Ishikawa (cell line): ENCODE measurements at regions not wholly inside any gene's neighbourhood (a gene's known extent, or its start where the extent isn't known, plus 50 kb on each side); places are given as distances from the start of the nearest gene placed in this dataset.

Source experiments
- CEBPB ChIP-seq: IDR thresholded peaks from 2 replicates; pipeline ENCODE4 v1.6.1; 2012
- CREB1 ChIP-seq: IDR thresholded peaks from 2 replicates; pipeline ENCODE4 v1.6.1; 2012; ENCODE audit warnings: low read depth
- EGR1 ChIP-seq: IDR thresholded peaks from 2 replicates; pipeline ENCODE4 v1.6.1; 2012
- EP300 ChIP-seq: IDR thresholded peaks from 2 replicates; pipeline ENCODE4 v1.6.1; 2012; ENCODE audit warnings: borderline replicate concordance
- FOXM1 ChIP-seq: IDR thresholded peaks from 2 replicates; pipeline ENCODE4 v1.6.1; 2012; ENCODE audit warnings: low read depth, borderline replicate concordance
- MAX ChIP-seq: IDR thresholded peaks from 2 replicates; pipeline ENCODE4 v1.6.1; 2012
- NFIC ChIP-seq: IDR thresholded peaks from 2 replicates; pipeline ENCODE4 v1.6.1; 2012
- RAD21 ChIP-seq: IDR thresholded peaks from 2 replicates; pipeline ENCODE4 v1.6.1; 2012; ENCODE audit warnings: low read depth
- TAF1 ChIP-seq: IDR thresholded peaks from 2 replicates; pipeline ENCODE4 v1.6.1; 2012; ENCODE audit warnings: low read depth, mild to moderate bottlenecking
- TCF12 ChIP-seq: IDR thresholded peaks from 2 replicates; pipeline ENCODE4 v1.6.1; 2012; ENCODE audit warnings: low read depth
- TEAD4 ChIP-seq: IDR thresholded peaks from 2 replicates; pipeline ENCODE4 v1.6.1; 2012
- USF1 ChIP-seq: IDR thresholded peaks from 2 replicates; pipeline ENCODE4 v1.6.1; 2012
- YY1 ChIP-seq: IDR thresholded peaks from 2 replicates; pipeline ENCODE4 v1.6.1; 2012; ENCODE audit warnings: low read depth
- ZBTB7A ChIP-seq: IDR thresholded peaks from 2 replicates; pipeline ENCODE4 v1.6.1; 2012; ENCODE audit warnings: low read depth
- TF ChIP-seq, protein P1 (sequence below): IDR thresholded peaks from 2 replicates; pipeline ENCODE4 v1.6.1; 2012; ENCODE audit warnings: low read depth, mild to moderate bottlenecking

GRCh38 chr17:69882281-69882680, 192.7 kb upstream of the KCNJ16 start:
- TF ChIP-seq EGR1 = no peak
- no peak for TF ChIP-seq TCF12
- no peak for TF ChIP-seq YY1
- no peak for TF ChIP-seq NFIC
- TF ChIP-seq, protein P1, sequence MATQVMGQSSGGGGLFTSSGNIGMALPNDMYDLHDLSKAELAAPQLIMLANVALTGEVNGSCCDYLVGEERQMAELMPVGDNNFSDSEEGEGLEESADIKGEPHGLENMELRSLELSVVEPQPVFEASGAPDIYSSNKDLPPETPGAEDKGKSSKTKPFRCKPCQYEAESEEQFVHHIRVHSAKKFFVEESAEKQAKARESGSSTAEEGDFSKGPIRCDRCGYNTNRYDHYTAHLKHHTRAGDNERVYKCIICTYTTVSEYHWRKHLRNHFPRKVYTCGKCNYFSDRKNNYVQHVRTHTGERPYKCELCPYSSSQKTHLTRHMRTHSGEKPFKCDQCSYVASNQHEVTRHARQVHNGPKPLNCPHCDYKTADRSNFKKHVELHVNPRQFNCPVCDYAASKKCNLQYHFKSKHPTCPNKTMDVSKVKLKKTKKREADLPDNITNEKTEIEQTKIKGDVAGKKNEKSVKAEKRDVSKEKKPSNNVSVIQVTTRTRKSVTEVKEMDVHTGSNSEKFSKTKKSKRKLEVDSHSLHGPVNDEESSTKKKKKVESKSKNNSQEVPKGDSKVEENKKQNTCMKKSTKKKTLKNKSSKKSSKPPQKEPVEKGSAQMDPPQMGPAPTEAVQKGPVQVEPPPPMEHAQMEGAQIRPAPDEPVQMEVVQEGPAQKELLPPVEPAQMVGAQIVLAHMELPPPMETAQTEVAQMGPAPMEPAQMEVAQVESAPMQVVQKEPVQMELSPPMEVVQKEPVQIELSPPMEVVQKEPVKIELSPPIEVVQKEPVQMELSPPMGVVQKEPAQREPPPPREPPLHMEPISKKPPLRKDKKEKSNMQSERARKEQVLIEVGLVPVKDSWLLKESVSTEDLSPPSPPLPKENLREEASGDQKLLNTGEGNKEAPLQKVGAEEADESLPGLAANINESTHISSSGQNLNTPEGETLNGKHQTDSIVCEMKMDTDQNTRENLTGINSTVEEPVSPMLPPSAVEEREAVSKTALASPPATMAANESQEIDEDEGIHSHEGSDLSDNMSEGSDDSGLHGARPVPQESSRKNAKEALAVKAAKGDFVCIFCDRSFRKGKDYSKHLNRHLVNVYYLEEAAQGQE = no peak

GRCh38 chr17:69883120-69883519, 191.9 kb upstream of the KCNJ16 start:
- no peak for TF ChIP-seq NFIC
- TF ChIP-seq TAF1 = no peak
- no peak for TF ChIP-seq YY1
- no peak for TF ChIP-seq EP300
- TF ChIP-seq ZBTB7A = no peak
- TF ChIP-seq TCF12 = no peak
- TF ChIP-seq CREB1 = no peak
- no peak for TF ChIP-seq MAX
- no peak for TF ChIP-seq TEAD4
- TF ChIP-seq EGR1 = no peak
- TF ChIP-seq, protein P1 = no peak
- TF ChIP-seq FOXM1 = no peak
- no peak for TF ChIP-seq RAD21
- no peak for TF ChIP-seq USF1
- TF ChIP-seq CEBPB = no peak

DNA sequence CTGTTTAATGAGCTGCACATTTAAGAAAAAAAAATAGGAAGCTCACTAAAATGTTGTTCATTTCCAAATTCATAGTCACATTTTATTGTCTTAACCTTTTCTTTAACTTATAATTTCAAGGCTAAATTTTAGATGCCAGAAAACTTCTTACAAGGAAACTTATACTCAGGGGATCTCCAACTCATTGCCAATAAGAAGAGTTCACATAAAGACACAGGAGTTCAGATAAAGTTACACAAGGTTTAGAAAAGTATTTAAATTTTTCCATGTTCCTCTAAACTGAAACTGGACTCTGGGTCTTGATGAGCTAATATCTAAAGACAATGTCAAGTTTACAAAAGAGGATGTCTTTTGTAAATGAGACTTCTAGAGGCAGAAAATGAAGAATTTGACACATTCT, 190.7 kb upstream of the KCNJ16 start:
- no peak for TF ChIP-seq TCF12
- TF ChIP-seq TEAD4 = no peak
- TF ChIP-seq TAF1 = no peak
- TF ChIP-seq CEBPB = no peak
- TF ChIP-seq, protein P1 = no peak
- TF ChIP-seq YY1 = no peak
- TF ChIP-seq NFIC = no peak
- no peak for TF ChIP-seq CREB1
- TF ChIP-seq EP300 = no peak
- no peak for TF ChIP-seq EGR1
- no peak for TF ChIP-seq ZBTB7A
- no peak for TF ChIP-seq USF1
- no peak for TF ChIP-seq FOXM1
- TF ChIP-seq MAX = no peak
- no peak for TF ChIP-seq RAD21

DNA sequence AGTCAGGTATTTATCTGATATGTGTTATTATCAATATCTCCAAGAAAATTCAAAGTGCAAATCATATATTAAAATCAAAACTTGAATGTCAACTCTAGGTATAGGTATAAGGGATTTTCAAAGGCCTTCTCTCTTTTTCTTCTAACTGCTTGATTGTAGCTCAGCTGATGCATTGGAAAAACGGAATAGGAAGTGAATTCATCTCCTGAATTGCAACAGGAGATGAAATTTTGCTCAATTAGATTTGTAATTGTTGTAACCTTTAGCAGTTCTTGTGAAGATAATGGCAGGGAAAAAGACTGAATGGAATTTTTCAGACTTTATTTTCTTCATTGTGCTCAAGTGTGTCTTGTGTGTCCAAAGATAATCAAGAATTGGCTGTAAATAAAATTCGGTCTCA, 190.2 kb upstream of the KCNJ16 start:
- TF ChIP-seq FOXM1 (no peak), EGR1 (no peak), TAF1 (no peak), NFIC (no peak), ZBTB7A (no peak), EP300 (no peak), CEBPB (no peak), TCF12 (no peak), MAX (no peak), RAD21 (no peak)
- TF ChIP-seq, protein P1 = no peak
